ENCODE measurements at regions not wholly inside any gene's neighbourhood (a gene's known extent, or its start where the extent isn't known, plus 50 kb on each side); places are given as distances from the start of the nearest gene placed in this dataset.

GRCh38 chr1:82562448-82562847 is 761.7 kb downstream of the ADGRL2 start:
- DNase-seq (ENCODE audit: low spot score): no peak
- TF ChIP-seq CTCF (IDR thresholded peaks at IDR 0.05; ENCODE audit: borderline replicate concordance, control extremely low read depth, extremely low read depth, insufficient read depth, missing control alignments): no peak
- in situ Hi-C loops (cut with MboI; ENCODE audit: low sequenced_read_pairs, unreplicated experiment): no loop called here

GRCh38 chr1:82560566-82560965 is 759.8 kb downstream of the ADGRL2 start:
- no peak for DNase-seq (ENCODE audit: low spot score)
- TF ChIP-seq CTCF (IDR thresholded peaks at IDR 0.05; ENCODE audit: borderline replicate concordance, control extremely low read depth, extremely low read depth, insufficient read depth, missing control alignments): no peak
- in situ Hi-C loops (cut with MboI; ENCODE audit: low sequenced_read_pairs, unreplicated experiment): no loop called here

GRCh38 chr1:82555501-82555900 is 754.8 kb downstream of the ADGRL2 start:
- no peak for TF ChIP-seq CTCF (IDR thresholded peaks at IDR 0.05; ENCODE audit: borderline replicate concordance, control extremely low read depth, extremely low read depth, insufficient read depth, missing control alignments)
- no peak for DNase-seq (ENCODE audit: low spot score)
- in situ Hi-C loops (cut with MboI; ENCODE audit: low sequenced_read_pairs, unreplicated experiment): no loop called here

- TF ChIP-seq CTCF (IDR thresholded peaks at IDR 0.05; ENCODE audit: borderline replicate concordance, control extremely low read depth, extremely low read depth, insufficient read depth, missing control alignments): no peak
- in situ Hi-C loops (cut with MboI; ENCODE audit: low sequenced_read_pairs, unreplicated experiment): no loop called here
- no peak for DNase-seq (ENCODE audit: low spot score)
Measured at GRCh38 chr1:82549841-82550240, 749.1 kb downstream of the ADGRL2 start.

- in situ Hi-C loops (cut with MboI; ENCODE audit: low sequenced_read_pairs, unreplicated experiment): no loop called here
- no peak for DNase-seq (ENCODE audit: low spot score)
- TF ChIP-seq CTCF (IDR thresholded peaks at IDR 0.05; ENCODE audit: borderline replicate concordance, control extremely low read depth, extremely low read depth, insufficient read depth, missing control alignments): no peak
Measured at GRCh38 chr1:82542766-82543165, 742.0 kb downstream of the ADGRL2 start.

GRCh38 chr1:82542141-82542540 is 741.4 kb downstream of the ADGRL2 start:
- TF ChIP-seq CTCF (IDR thresholded peaks at IDR 0.05; ENCODE audit: borderline replicate concordance, control extremely low read depth, extremely low read depth, insufficient read depth, missing control alignments): no peak
- no peak for DNase-seq (ENCODE audit: low spot score)
- in situ Hi-C loops (cut with MboI; ENCODE audit: low sequenced_read_pairs, unreplicated experiment): no loop called here

- TF ChIP-seq CTCF (IDR thresholded peaks at IDR 0.05; ENCODE audit: borderline replicate concordance, control extremely low read depth, extremely low read depth, insufficient read depth, missing control alignments): no peak
- no peak for DNase-seq (ENCODE audit: low spot score)
- in situ Hi-C loops (cut with MboI; ENCODE audit: low sequenced_read_pairs, unreplicated experiment): no loop called here
Measured at GRCh38 chr1:82540006-82540405, 739.3 kb downstream of the ADGRL2 start.
